DND-41 (cell line): ENCODE measurements at regions not wholly inside any gene's neighbourhood (a gene's known extent, or its start where the extent isn't known, plus 50 kb on each side); places are given as distances from the start of the nearest gene placed in this dataset.

ENCODE experiments used
- ATAC-seq: fragments of 200-7000 bp; cut with Tn5 transposase; 3 replicates; pipeline ENCODE4 v1.9.1; 2021; ENCODE audit warnings: low read depth; ENCODE audit not compliant: insufficient read depth
- DNase-seq: peaks from one replicate; pipeline ENCODE4 v3.0.0-alpha.2; 2020
- H2AFZ ChIP-seq: 2 replicates; pipeline ENCODE4 v1.6.0; 2012; ENCODE audit warnings: low read depth, low read length
- H3K27ac ChIP-seq: 2 replicates; pipeline ENCODE4 v1.5.1; 2012; ENCODE audit warnings: low read length, inconsistent platforms
- H3K27me3 ChIP-seq: fragments of 200-600 bp; sonication (generic); 2 replicates; pipeline ENCODE4 v1.6.0; 2012; ENCODE audit warnings: low read length, mild to moderate bottlenecking, inconsistent platforms; ENCODE audit not compliant: insufficient read depth, poor library complexity
- H3K36me3 ChIP-seq: 2 replicates; pipeline ENCODE4 v1.5.1; 2012; ENCODE audit warnings: low read length, inconsistent platforms; ENCODE audit not compliant: insufficient read depth
- H3K4me1 ChIP-seq: 2 replicates; pipeline ENCODE4 v1.5.1; 2012; ENCODE audit warnings: mild to moderate bottlenecking, low read length; ENCODE audit not compliant: insufficient read depth
- H3K4me2 ChIP-seq: 2 replicates; pipeline ENCODE4 v1.6.0; 2012; ENCODE audit warnings: mild to moderate bottlenecking, moderate library complexity, low read length, inconsistent platforms; ENCODE audit not compliant: insufficient read depth
- H3K4me3 ChIP-seq, 2 experiments: fragments of 200-600 bp in 1 of 2; shearing (Covaris generic) in 1 of 2; 2 replicates each; pipeline ENCODE4 v1.5.1; 2012 to 2016; ENCODE audit warnings: inconsistent platforms in 2 of 2, low read length in 2 of 2, mild to moderate bottlenecking in 2 of 2, low read depth in 1 of 2, moderate library complexity in 1 of 2
- H3K79me2 ChIP-seq: 2 replicates; pipeline ENCODE4 v1.6.0; 2012; ENCODE audit warnings: low read length, inconsistent platforms; ENCODE audit not compliant: insufficient read depth
- H3K9ac ChIP-seq: 2 replicates; pipeline ENCODE4 v1.6.0; 2012; ENCODE audit warnings: low read depth, mild to moderate bottlenecking, inconsistent platforms, low read length, moderate library complexity
- H3K9me3 ChIP-seq: 2 replicates; pipeline ENCODE4 v1.5.1; 2012; ENCODE audit warnings: low read length, moderate library complexity, mild to moderate bottlenecking, inconsistent platforms; ENCODE audit not compliant: insufficient read depth, severe bottlenecking
- H4K20me1 ChIP-seq: 2 replicates; pipeline ENCODE4 v1.6.0; 2012; ENCODE audit warnings: low read length; ENCODE audit not compliant: insufficient read depth
- CTCF ChIP-seq: IDR thresholded peaks from 2 replicates; pipeline ENCODE4 v1.5.1; 2012; ENCODE audit warnings: borderline replicate concordance, low read length, moderate library complexity, mild to moderate bottlenecking; ENCODE audit not compliant: poor library complexity, severe bottlenecking; ENCODE audit errors: extremely low read depth
- EZH2 ChIP-seq: IDR thresholded peaks from 3 replicates; pipeline ENCODE4 v1.6.1; 2012; ENCODE audit warnings: borderline replicate concordance, low read depth, mild to moderate bottlenecking, moderate library complexity, low read length, inconsistent platforms; ENCODE audit not compliant: severe bottlenecking

GRCh38 chr13:74301258-74301935 is 167.2 kb upstream of the KLF12 start:
- Histone ChIP-seq H3K4me2 (no peak overlapping the region), H3K27me3 (no peaks in the 10 kb centered on the region), H3K36me3 (no peaks in the 10 kb centered on the region), H4K20me1 (no peaks in the 10 kb centered on the region), H3K27ac (no peak overlapping the region), H3K4me3 (no peak overlapping the region), H3K9me3 (no peaks in the 10 kb centered on the region), H3K4me1 (no peaks in the 10 kb centered on the region), H3K79me2 (no peaks in the 10 kb centered on the region), H2AFZ (no peak overlapping the region), H3K9ac (no peak overlapping the region)
- TF ChIP-seq EZH2 (no peak), CTCF (no peak)
- ATAC-seq = no peak
- no peak for DNase-seq

GRCh38 chr13:74300162-74300561 is 166.0 kb upstream of the KLF12 start:
- Histone ChIP-seq H3K9ac (no peak overlapping the region), H3K4me3 (no peak overlapping the region), H3K79me2 (no peaks in the 10 kb centered on the region), H3K27me3 (no peaks in the 10 kb centered on the region), H2AFZ (no peak overlapping the region), H3K4me2 (no peak overlapping the region), H3K4me1 (no peaks in the 10 kb centered on the region), H3K36me3 (no peaks in the 10 kb centered on the region), H3K9me3 (no peaks in the 10 kb centered on the region), H4K20me1 (no peaks in the 10 kb centered on the region), H3K27ac (no peak overlapping the region)
- TF ChIP-seq CTCF (no peak), EZH2 (no peak)
- DNase-seq (no peak), ATAC-seq (no peak)

- H3K79me2 ChIP-seq = no peaks in the 10 kb centered on the region
- H3K4me2 ChIP-seq = no peak overlapping the region
- no peak overlapping the region for H3K27ac ChIP-seq
- DNase-seq = no peak
- H3K4me3 ChIP-seq = no peak overlapping the region
- no peak overlapping the region for H3K9ac ChIP-seq
- no peaks in the 10 kb centered on the region for H3K27me3 ChIP-seq
- no peak overlapping the region for H2AFZ ChIP-seq
- no peak for ATAC-seq
- no peaks in the 10 kb centered on the region for H3K36me3 ChIP-seq
- TF ChIP-seq EZH2 (no peak), CTCF (no peak)
- H3K4me1 ChIP-seq = no peaks in the 10 kb centered on the region
- no peaks in the 10 kb centered on the region for H3K9me3 ChIP-seq
- no peaks in the 10 kb centered on the region for H4K20me1 ChIP-seq
These were observed 165.5 kb upstream of the KLF12 start for GRCh38 chr13:74299721-74300120.
